ENCODE measurements at regions not wholly inside any gene's neighbourhood (a gene's known extent, or its start where the extent isn't known, plus 50 kb on each side); places are given as distances from the start of the nearest gene placed in this dataset.

- no peaks in the 10 kb centered on the region for H3K9me3 ChIP-seq (ENCODE audit: severe bottlenecking)
- H3K36me3 ChIP-seq (ENCODE audit: low read depth), result no peaks in the 10 kb centered on the region
- ATAC-seq (ENCODE audit: low read depth), result peak; percentile 61
- peaks cover 27% of the 10 kb centered on the region for H3K4me1 ChIP-seq (ENCODE audit: insufficient read depth, poor library complexity, severe bottlenecking)
- no peak for TF ChIP-seq CTCF (IDR thresholded peaks at IDR 0.05; ENCODE audit: poor library complexity, severe bottlenecking)
- H3K27me3 ChIP-seq (ENCODE audit: insufficient read depth, poor library complexity, severe bottlenecking), result no peaks in the 10 kb centered on the region
- no peak for DNase-seq (ENCODE audit: low spot score)
- no peak overlapping the region for H3K4me3 ChIP-seq (ENCODE audit: severe bottlenecking)
- peak overlapping the region; percentile 51 for H3K27ac ChIP-seq (ENCODE audit: poor library complexity, severe bottlenecking)
These were observed 605.8 kb upstream of the CAMK1G start for GRCh38 chr1:208977638-208978256.

GRCh38 chr1:208979776-208980175 is 603.7 kb upstream of the CAMK1G start:
- H3K27ac ChIP-seq (ENCODE audit: poor library complexity, severe bottlenecking), result peak overlapping the region; percentile 39
- DNase-seq (ENCODE audit: low spot score), result no peak
- TF ChIP-seq CTCF (IDR thresholded peaks at IDR 0.05; ENCODE audit: poor library complexity, severe bottlenecking), result no peak

GRCh38 chr1:208980605-208981004 is 602.9 kb upstream of the CAMK1G start:
- peak overlapping the region; percentile 39 for H3K27ac ChIP-seq (ENCODE audit: poor library complexity, severe bottlenecking)
- H3K4me1 ChIP-seq (ENCODE audit: insufficient read depth, poor library complexity, severe bottlenecking), result peaks cover 37% of the 10 kb centered on the region
- TF ChIP-seq CTCF (IDR thresholded peaks at IDR 0.05; ENCODE audit: poor library complexity, severe bottlenecking), result no peak
- no peak overlapping the region for H3K4me3 ChIP-seq (ENCODE audit: severe bottlenecking)
- ATAC-seq (ENCODE audit: low read depth) (peak; percentile 49; the same call in 1 of the 3 replicates), DNase-seq (ENCODE audit: low spot score) (no peak)
- H3K36me3 ChIP-seq (ENCODE audit: low read depth), result no peaks in the 10 kb centered on the region
- no peaks in the 10 kb centered on the region for H3K27me3 ChIP-seq (ENCODE audit: insufficient read depth, poor library complexity, severe bottlenecking)
- H3K9me3 ChIP-seq (ENCODE audit: severe bottlenecking), result no peaks in the 10 kb centered on the region

More at GRCh38 chr1:208979776-208980175, 603.7 kb upstream of the CAMK1G start:
- no peaks in the 10 kb centered on the region for H3K36me3 ChIP-seq (ENCODE audit: low read depth)
- no peak overlapping the region for H3K4me3 ChIP-seq (ENCODE audit: severe bottlenecking)
- ATAC-seq (ENCODE audit: low read depth), result peak; percentile 56; the same call in 2 of the 3 replicates
- peaks cover 29% of the 10 kb centered on the region for H3K4me1 ChIP-seq (ENCODE audit: insufficient read depth, poor library complexity, severe bottlenecking)
- no peaks in the 10 kb centered on the region for H3K27me3 ChIP-seq (ENCODE audit: insufficient read depth, poor library complexity, severe bottlenecking)
- no peaks in the 10 kb centered on the region for H3K9me3 ChIP-seq (ENCODE audit: severe bottlenecking)

GRCh38 chr1:208985231-208985630 is 598.3 kb upstream of the CAMK1G start:
- peak overlapping the region; percentile 68 for H3K27ac ChIP-seq (ENCODE audit: poor library complexity, severe bottlenecking)
- H3K36me3 ChIP-seq (ENCODE audit: low read depth), result no peaks in the 10 kb centered on the region
- TF ChIP-seq CTCF (IDR thresholded peaks at IDR 0.05; ENCODE audit: poor library complexity, severe bottlenecking), result no peak
- ATAC-seq (ENCODE audit: low read depth) (peak; percentile 72), DNase-seq (ENCODE audit: low spot score) (no peak)
- no peaks in the 10 kb centered on the region for H3K9me3 ChIP-seq (ENCODE audit: severe bottlenecking)
- no peaks in the 10 kb centered on the region for H3K27me3 ChIP-seq (ENCODE audit: insufficient read depth, poor library complexity, severe bottlenecking)
- H3K4me1 ChIP-seq (ENCODE audit: insufficient read depth, poor library complexity, severe bottlenecking), result peaks cover 19% of the 10 kb centered on the region
- no peak overlapping the region for H3K4me3 ChIP-seq (ENCODE audit: severe bottlenecking)

- Histone ChIP-seq H3K36me3 (ENCODE audit: low read depth) (no peaks in the 10 kb centered on the region), H3K9me3 (ENCODE audit: severe bottlenecking) (no peaks in the 10 kb centered on the region), H3K4me3 (ENCODE audit: severe bottlenecking) (peak overlapping the region; percentile 6), H3K4me1 (ENCODE audit: insufficient read depth, poor library complexity, severe bottlenecking) (peaks cover 11% of the 10 kb centered on the region), H3K27me3 (ENCODE audit: insufficient read depth, poor library complexity, severe bottlenecking) (no peaks in the 10 kb centered on the region), H3K27ac (ENCODE audit: poor library complexity, severe bottlenecking) (peak overlapping the region; percentile 40)
- TF ChIP-seq CTCF (IDR thresholded peaks at IDR 0.05; ENCODE audit: poor library complexity, severe bottlenecking), result no peak
- DNase-seq (ENCODE audit: low spot score) (no peak), ATAC-seq (ENCODE audit: low read depth) (peak; percentile 73)
These were observed 594.7 kb upstream of the CAMK1G start for GRCh38 chr1:208988811-208989222.

Measured in RWPE2 (cell line).